Ureter (tissue), 1 donor: ENCODE measurements at regions not wholly inside any gene's neighbourhood (a gene's known extent, or its start where the extent isn't known, plus 50 kb on each side); places are given as distances from the start of the nearest gene placed in this dataset.

Experiments used
- DNase-seq: peaks from one replicate; pipeline ENCODE4 v3.0.0-alpha.2; 2020; ENCODE audit warnings: low spot score
- donor health status: DM: yes; HTN: yes; CAD: no.

GRCh38 chr11:92702805-92703448 is 266.5 kb upstream of the MTNR1B start:
- no peak for DNase-seq

DNA sequence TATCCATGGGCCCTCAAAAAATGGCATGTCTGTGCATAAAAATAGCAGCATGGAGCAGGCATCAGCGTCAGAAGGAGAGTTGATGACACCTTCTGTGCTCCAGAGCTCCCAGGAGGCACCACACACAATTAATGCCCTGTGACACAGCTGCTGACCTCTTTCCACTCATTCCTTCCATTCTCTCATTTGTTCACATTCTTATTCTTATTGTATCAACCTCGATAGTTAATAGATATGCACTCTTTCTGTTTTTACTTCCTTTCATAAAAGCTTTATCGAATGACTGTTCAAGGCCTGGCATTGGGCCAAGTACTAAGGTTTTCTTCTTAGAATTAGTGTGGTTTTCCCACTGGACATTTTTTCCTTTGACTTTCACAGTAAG is 266.0 kb upstream of the MTNR1B start:
- DNase-seq = no peak

DNA sequence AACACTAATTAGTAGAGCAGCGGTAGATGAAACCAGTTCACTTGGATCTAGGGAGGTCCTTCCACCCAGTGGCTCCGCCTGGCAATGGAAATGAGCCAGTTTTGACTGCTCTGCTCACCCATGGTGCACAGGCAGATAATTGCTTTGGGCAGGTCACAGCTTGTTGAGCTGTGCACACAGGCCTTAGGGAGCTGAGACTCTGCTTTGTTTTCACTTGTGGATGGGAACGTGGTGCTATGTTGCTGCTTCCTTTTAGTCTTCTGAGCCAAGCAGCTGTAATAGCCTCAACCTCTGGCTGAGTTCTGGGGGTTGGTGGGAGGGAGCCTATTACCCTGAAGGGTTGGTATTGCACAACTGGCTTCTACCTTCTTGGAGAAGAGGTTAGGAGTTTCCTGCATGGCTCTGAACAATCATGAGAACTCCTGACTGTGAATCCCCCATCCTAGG is 262.3 kb upstream of the MTNR1B start:
- peak; percentile 85 for DNase-seq

GRCh38 chr11:92707665-92708064 is 261.8 kb upstream of the MTNR1B start:
- no peak for DNase-seq

DNA sequence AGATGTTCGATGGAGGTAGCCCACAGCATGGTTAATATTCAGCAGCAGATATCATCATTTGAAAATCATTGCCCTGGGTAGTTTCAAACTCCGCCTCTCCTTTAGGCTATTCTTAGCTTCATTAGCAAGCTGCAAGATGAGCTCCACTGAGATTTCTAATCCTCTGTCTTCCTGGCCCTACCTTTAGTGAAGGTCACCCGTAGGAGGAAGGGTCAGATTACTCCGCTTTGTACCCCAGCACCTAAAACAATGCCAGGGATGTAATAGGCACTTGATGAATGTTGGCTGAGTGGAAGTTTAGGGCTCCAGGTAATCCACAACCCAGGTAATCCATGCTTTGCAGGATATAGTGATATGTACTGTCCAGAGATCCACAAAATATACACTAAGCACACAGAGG is 260.1 kb upstream of the MTNR1B start:
- no peak for DNase-seq

GRCh38 chr11:92711926-92712325 is 257.5 kb upstream of the MTNR1B start:
- no peak for DNase-seq

- DNase-seq = no peak
Observed at GRCh38 chr11:92714111-92714510, 255.3 kb upstream of the MTNR1B start.

DNA sequence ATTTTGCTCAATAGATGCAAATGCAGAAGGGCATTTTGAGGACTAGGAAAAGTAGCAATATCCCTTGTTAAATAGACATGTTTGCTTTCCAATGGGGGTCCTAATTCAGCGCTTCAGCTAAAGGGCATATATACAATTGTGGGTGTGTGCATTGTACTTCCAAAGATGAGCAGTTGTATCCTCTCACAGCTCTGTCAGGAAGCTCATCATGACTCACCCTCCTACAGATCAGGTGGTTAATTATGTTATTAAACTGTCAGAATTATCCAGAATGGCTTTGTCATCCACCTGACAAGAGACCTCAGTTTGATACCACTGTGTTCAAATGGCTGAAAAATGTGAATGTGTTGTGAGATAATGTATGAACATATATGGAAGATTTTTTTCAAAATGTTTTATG is 252.2 kb upstream of the MTNR1B start:
- DNase-seq = no peak

GRCh38 chr11:92720385-92720784 is 249.1 kb upstream of the MTNR1B start:
- no peak for DNase-seq

DNA sequence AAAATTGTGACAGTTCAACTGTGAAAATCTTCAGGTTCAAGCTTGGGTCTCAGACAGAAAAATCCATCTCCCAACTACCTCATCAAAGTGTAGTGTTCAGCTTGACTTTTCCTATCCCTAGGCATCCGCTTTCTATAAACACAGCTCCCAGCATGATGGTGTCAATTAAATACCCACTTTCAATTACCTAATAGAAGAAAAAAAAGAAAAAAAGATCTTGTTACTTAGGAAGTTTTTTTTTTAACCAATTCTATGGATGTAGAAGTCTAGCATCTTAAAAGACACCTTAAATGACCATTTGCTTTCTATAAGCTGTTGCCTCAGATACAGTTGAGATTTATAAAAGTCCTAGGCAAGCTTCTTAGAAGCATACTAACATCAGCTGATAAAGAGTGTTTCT is 244.1 kb upstream of the MTNR1B start:
- DNase-seq = no peak

DNA sequence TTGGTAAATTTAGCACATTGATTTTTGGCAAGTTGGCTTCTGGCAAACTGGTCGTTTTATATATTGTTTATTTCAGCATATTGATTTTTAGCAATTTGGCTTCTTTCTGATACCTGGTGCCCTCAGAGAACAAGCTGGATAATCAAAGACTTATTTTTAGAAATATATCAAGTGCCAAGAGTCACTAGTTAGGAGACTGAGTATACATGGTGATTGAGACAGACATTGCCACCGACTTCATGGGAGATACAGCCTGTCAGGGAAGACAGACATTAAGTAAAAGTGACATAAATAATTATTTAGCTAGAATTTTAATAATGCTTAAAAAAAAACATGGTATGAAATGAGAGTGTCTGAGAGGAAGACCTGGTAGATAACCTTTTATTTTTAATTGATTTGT is 242.3 kb upstream of the MTNR1B start:
- no peak for DNase-seq

DNA sequence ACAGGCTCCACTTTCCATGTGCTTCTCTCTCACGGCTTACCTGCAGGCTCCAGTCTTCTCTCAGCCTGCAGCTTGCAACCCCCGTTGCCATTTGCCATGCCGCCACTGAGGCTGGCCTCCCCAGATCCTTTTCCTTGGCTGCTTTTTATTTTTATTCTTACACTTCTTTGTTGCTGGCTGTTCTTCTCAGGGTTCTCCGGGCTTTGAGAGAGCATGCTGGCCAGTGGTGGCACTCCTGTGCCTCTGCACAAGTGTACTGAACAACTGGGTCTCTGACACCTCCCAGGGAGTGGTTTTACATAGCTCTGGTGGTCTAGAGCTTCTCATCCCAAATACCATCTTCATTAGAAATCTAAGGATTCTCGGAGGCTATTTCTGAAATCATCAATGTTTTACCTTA is 241.7 kb upstream of the MTNR1B start:
- no peak for DNase-seq

- DNase-seq = no peak
Observed at GRCh38 chr11:92728628-92729027, 240.8 kb upstream of the MTNR1B start.

DNA sequence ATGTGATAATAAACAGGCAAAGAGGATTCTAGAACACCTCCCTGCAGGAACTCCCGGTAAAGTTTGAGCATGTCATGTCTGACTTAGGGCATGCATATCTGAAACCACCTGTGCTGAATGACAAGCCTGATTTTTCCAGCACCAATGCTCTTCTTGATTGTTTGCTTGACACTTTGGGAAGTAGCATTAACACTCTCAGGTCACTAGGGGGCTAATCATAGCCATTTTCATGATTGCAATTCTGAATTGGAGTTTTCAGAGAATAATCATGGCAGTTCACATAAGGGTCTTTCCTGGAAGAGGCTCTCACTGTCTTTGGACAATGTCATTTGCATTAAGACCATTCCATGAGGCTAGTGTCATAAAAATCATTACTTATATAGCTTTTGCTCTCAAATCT is 234.4 kb upstream of the MTNR1B start:
- no peak for DNase-seq

DNA sequence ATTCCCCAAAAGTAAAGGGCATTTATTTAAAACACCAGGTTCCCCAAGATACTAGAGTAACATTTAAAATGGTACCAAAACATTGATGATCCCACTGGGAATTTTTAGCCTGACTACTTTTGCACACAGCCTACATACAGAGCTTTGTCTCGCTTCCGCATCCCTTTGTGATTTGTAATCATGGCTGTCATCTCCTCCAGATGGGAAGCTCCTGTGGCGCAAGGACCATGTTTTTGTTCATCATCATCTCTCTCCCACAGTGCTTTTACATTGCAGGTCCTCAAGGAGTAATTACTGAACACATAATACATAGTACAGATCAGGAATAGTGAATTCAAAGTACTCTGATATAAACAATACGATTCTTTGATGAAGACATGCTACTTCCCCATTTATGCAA is 231.2 kb upstream of the MTNR1B start:
- DNase-seq = no peak

DNA sequence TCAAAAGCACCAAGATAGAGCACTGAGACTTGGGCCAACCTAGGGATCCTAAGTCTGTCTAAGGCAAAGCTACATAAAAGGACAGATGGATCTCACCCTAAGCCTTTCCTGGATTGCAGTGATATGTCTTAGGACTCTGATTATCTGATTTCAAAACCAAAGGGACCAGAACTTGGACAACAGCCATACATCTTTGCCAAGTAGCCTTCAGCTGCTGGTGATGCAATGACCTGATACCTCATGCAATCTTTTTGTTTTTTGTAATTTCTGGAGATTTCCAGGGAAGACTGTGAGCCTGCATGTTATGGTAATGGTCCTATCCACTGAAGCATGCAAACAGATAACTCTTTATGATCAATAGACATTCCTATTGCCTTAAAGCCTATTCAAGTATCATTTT is 230.4 kb upstream of the MTNR1B start:
- DNase-seq = no peak

- no peak for DNase-seq
Observed at GRCh38 chr11:92739491-92739890, 230.0 kb upstream of the MTNR1B start.

GRCh38 chr11:92740276-92740675 is 229.2 kb upstream of the MTNR1B start:
- DNase-seq = no peak

- DNase-seq = no peak
Observed at GRCh38 chr11:92744929-92745585, 224.4 kb upstream of the MTNR1B start.

DNA sequence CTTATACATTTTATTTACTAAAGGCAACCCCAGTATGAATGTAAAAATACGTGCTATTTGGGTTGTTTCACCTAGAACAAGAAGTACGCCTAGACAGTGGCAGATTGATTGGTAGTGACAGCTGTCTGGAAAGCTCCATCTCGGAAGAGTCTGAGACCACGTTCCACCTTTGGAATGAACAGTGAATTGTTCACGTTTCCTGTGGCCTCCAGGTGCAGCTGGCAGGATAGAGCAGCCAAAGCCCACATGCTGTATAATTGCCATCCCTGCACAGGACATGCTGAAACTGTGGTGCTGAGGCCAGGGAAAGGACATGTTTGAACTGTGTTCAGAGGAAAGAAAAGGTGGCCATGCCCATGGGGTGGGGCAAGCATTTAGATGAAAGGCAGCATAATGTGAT is 218.7 kb upstream of the MTNR1B start:
- DNase-seq = no peak

DNA sequence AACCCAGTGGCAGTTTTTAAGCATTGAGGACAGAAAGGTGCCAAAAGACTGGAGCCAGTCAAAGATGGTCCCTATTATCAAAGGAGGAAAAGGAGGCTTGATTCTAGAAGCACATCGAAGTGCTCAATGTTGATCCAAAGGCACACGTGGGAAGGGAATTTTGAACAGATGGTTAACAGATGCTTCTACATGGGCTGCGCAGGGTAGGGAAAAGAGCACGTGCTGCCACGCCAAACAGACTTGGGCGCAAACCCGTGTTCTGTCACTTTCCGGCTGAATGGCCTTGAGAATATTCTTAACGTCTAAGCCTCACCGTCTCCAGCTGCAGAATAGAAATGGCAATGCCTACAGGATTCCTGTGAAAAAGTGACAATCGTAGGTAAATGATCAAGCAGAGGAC is 217.9 kb upstream of the MTNR1B start:
- no peak for DNase-seq

DNA sequence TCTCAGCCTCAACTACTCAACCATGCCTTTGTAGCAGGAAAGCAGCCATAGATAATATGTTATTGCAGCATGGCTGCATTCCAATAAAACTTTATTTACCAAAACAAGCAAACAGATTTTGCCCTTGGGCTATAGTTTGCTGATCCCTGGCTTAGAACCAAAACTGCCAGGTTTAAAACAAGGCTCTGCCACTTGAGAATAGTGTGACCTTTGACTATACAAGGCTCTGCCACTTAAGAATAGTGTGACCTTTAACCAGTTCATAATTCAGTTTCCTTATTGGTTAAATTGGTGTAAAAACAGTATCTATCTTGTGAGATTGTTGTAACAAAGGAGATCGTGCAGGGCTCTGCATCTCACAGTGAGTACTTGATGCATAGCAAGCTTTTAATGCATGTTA is 217.3 kb upstream of the MTNR1B start:
- no peak for DNase-seq

DNA sequence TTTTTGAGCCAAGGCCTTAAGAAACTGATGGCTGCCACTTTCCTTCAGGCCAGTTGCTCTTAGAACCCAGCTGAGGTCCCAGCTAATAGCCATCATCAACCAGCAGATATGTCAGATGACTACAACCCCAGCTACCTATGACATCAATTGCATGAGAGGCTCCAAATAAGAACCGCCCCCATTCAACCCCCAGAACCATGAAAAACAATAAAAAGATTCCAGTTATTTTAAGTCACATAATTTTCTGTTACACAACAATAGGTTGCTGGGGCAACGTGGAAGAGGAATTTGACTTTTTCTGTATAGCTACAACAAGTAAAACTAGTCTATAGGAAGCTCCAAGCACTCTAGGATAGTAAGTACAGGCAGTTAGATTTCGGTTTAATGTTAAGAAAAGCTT is 216.3 kb upstream of the MTNR1B start:
- no peak for DNase-seq

- no peak for DNase-seq
Observed at GRCh38 chr11:92758241-92758780, 211.1 kb upstream of the MTNR1B start.
